WTC11 (cell line): ENCODE measurements at regions not wholly inside any gene's neighbourhood (a gene's known extent, or its start where the extent isn't known, plus 50 kb on each side); places are given as distances from the start of the nearest gene placed in this dataset.

Source experiments
- ATAC-seq: fragments of 200-7000 bp; cut with Tn5 transposase; 2 replicates; pipeline ENCODE4 v1.10.0; 2021; ENCODE audit warnings: mild to moderate bottlenecking, moderate library complexity
- CTCF ChIA-PET: fragments of 300-600 bp; sonication (Branson Sonifier 250); formaldehyde crosslinking; loops from one replicate; lab custom pipeline; 2021; ENCODE audit warnings: antibody characterized with exemption; lab: Charles Lee
- POLR2A ChIA-PET: fragments of 350-600 bp; sonication (Branson Sonifier 250); formaldehyde crosslinking; loops from one replicate; lab custom pipeline; 2021; ENCODE audit warnings: antibody characterized with exemption; lab: Charles Lee
- DNase-seq: peaks from one replicate; pipeline ENCODE4 v3.0.0; 2021; ENCODE audit warnings: low spot score
- H3K27ac Mint-ChIP-seq: 2 replicates; pipeline ENCODE4 v1.8.0; 2021; ENCODE audit warnings: mixed read lengths
- H3K27me3 Mint-ChIP-seq: 2 replicates; pipeline ENCODE4 v1.8.0; 2021; ENCODE audit warnings: low read depth, mild to moderate bottlenecking, moderate library complexity, mixed read lengths
- H3K36me3 Mint-ChIP-seq: 2 replicates; pipeline ENCODE4 v1.8.0; 2021; ENCODE audit warnings: mixed read lengths
- H3K4me1 Mint-ChIP-seq: 2 replicates; pipeline ENCODE4 v1.8.0; 2022; ENCODE audit warnings: mixed read lengths
- H3K4me3 Mint-ChIP-seq: 2 replicates; pipeline ENCODE4 v1.8.0; 2021; ENCODE audit warnings: mild to moderate bottlenecking, moderate library complexity, mixed read lengths
- H3K9me3 Mint-ChIP-seq: 2 replicates; pipeline ENCODE4 v1.8.0; 2021; ENCODE audit warnings: mixed read lengths
- CREM ChIP-seq: sonication (generic); formaldehyde crosslinking; IDR thresholded peaks from 2 replicates; pipeline ENCODE4 v1.8.1; 2022; ENCODE audit warnings: mild to moderate bottlenecking, missing genetic modification reagents, moderate library complexity
- ESRRA ChIP-seq: sonication (generic); formaldehyde crosslinking; IDR thresholded peaks from 2 replicates; pipeline ENCODE4 v1.8.1; 2022; ENCODE audit warnings: mild to moderate bottlenecking, missing genetic modification reagents, borderline replicate concordance
- GABPB1 ChIP-seq: sonication (generic); formaldehyde crosslinking; IDR thresholded peaks from 2 replicates; pipeline ENCODE4 v1.8.1; 2023; ENCODE audit warnings: mild to moderate bottlenecking, missing genetic modification reagents
- NR1H2 ChIP-seq: sonication (generic); formaldehyde crosslinking; IDR thresholded peaks from 2 replicates; pipeline ENCODE4 v1.9.0; 2021; ENCODE audit warnings: mild to moderate bottlenecking, moderate library complexity, missing genetic modification reagents
- OVOL2 ChIP-seq: fragments of 250-450 bp; sonication (Bioruptor Pico); IDR thresholded peaks from 2 replicates; pipeline ENCODE4 v1.9.0; 2021; ENCODE audit warnings: mild to moderate bottlenecking, borderline replicate concordance
- SMAD4 ChIP-seq: sonication (generic); formaldehyde crosslinking; IDR thresholded peaks from 2 replicates; pipeline ENCODE4 v1.8.0; 2022; ENCODE audit warnings: mild to moderate bottlenecking, missing genetic modification reagents
- SOX15 ChIP-seq: fragments of 250-450 bp; sonication (Bioruptor Pico); IDR thresholded peaks from 2 replicates; pipeline ENCODE4 v1.9.0; 2021; ENCODE audit warnings: mild to moderate bottlenecking
- SP1 ChIP-seq: sonication (generic); formaldehyde crosslinking; conservative IDR thresholded peaks from 2 replicates; pipeline ENCODE4 v1.8.1; 2022; ENCODE audit warnings: missing genetic modification reagents
- TCF7 ChIP-seq: sonication (generic); formaldehyde crosslinking; IDR thresholded peaks from 2 replicates; pipeline ENCODE4 v1.8.0; 2022; ENCODE audit warnings: mild to moderate bottlenecking, low read depth, missing genetic modification reagents, moderate library complexity
- TEAD1 ChIP-seq: sonication (generic); formaldehyde crosslinking; IDR thresholded peaks from 2 replicates; pipeline ENCODE4 v1.8.0; 2022; ENCODE audit warnings: mild to moderate bottlenecking, missing genetic modification reagents
- TP53 ChIP-seq: sonication (generic); formaldehyde crosslinking; IDR thresholded peaks from 2 replicates; pipeline ENCODE4 v1.8.1; 2023; ENCODE audit warnings: mild to moderate bottlenecking, missing genetic modification reagents
- ZNF121 ChIP-seq: sonication (generic); formaldehyde crosslinking; IDR thresholded peaks from 2 replicates; pipeline ENCODE4 v1.8.0; 2023; ENCODE audit warnings: missing genetic modification reagents
- ZNF138 ChIP-seq: sonication (generic); formaldehyde crosslinking; conservative IDR thresholded peaks from 2 replicates; pipeline ENCODE4 v1.8.1; 2022; ENCODE audit warnings: mild to moderate bottlenecking, moderate library complexity, missing genetic modification reagents
- TF ChIP-seq, protein P1 (sequence below): sonication (generic); formaldehyde crosslinking; conservative IDR thresholded peaks from 2 replicates; pipeline ENCODE4 v1.8.1; 2023; ENCODE audit warnings: mild to moderate bottlenecking, low read depth, missing genetic modification reagents, moderate library complexity
- TF ChIP-seq, protein P2 (sequence below): sonication (generic); formaldehyde crosslinking; IDR thresholded peaks from 2 replicates; pipeline ENCODE4 v1.8.0; 2023; ENCODE audit warnings: mild to moderate bottlenecking, missing genetic modification reagents
- TF ChIP-seq, protein P3 (sequence below): sonication (generic); formaldehyde crosslinking; conservative IDR thresholded peaks from 2 replicates; pipeline ENCODE4 v1.8.1; 2022; ENCODE audit warnings: mild to moderate bottlenecking, missing genetic modification reagents
- TF ChIP-seq, protein P4 (sequence below): sonication (generic); formaldehyde crosslinking; IDR thresholded peaks from 2 replicates; pipeline ENCODE4 v1.8.0; 2022; ENCODE audit warnings: mild to moderate bottlenecking, missing genetic modification reagents
- TF ChIP-seq, protein P5 (sequence below): sonication (generic); formaldehyde crosslinking; IDR thresholded peaks from 2 replicates; pipeline ENCODE4 v1.8.1; 2023; ENCODE audit warnings: mild to moderate bottlenecking, missing genetic modification reagents, borderline replicate concordance

DNA sequence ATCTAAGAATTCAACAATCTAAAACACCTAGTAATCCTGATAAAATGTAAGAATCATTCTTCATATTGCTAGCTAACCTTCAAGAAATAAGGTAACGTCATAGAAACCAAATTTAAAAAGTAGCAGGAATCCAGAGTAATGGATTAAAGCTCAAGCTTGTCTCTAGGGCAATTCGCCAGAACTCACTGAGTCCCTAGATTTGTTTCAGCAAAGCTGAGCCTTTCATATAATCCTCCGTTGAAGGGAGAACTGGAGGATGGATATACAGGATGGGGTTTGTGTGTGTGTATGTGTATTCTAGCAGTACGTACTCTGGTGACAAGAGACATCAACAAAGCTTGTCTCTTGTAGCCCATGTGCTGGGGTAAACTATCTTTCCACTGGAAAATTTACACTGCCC lies 2173.5 kb upstream of the AGA start:
- Mint-ChIP-seq H3K9me3 (peaks cover 23% of the 10 kb centered on the region), H3K27me3 (no peaks in the 10 kb centered on the region), H3K27ac (no peak overlapping the region), H3K4me1 (no peaks in the 10 kb centered on the region), H3K36me3 (peaks cover 14% of the 10 kb centered on the region), H3K4me3 (no peak overlapping the region)
- DNase-seq (no peak), ATAC-seq (no peak)
- ChIA-PET CTCF (interaction anchor here (1.4 kb wide), 1 partner anchor 11 kb away, joined by 3 read pairs; no protein-coding TSS in a partner anchor), POLR2A (no interaction called here)
- no peak for TF ChIP-seq ZNF121 (CRISPR knock-in tag)
- TF ChIP-seq, protein P1, sequence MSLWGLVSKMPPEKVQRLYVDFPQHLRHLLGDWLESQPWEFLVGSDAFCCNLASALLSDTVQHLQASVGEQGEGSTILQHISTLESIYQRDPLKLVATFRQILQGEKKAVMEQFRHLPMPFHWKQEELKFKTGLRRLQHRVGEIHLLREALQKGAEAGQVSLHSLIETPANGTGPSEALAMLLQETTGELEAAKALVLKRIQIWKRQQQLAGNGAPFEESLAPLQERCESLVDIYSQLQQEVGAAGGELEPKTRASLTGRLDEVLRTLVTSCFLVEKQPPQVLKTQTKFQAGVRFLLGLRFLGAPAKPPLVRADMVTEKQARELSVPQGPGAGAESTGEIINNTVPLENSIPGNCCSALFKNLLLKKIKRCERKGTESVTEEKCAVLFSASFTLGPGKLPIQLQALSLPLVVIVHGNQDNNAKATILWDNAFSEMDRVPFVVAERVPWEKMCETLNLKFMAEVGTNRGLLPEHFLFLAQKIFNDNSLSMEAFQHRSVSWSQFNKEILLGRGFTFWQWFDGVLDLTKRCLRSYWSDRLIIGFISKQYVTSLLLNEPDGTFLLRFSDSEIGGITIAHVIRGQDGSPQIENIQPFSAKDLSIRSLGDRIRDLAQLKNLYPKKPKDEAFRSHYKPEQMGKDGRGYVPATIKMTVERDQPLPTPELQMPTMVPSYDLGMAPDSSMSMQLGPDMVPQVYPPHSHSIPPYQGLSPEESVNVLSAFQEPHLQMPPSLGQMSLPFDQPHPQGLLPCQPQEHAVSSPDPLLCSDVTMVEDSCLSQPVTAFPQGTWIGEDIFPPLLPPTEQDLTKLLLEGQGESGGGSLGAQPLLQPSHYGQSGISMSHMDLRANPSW (CRISPR knock-in tag), result no peak
- TF ChIP-seq SMAD4 (CRISPR knock-in tag), result no peak

DNA sequence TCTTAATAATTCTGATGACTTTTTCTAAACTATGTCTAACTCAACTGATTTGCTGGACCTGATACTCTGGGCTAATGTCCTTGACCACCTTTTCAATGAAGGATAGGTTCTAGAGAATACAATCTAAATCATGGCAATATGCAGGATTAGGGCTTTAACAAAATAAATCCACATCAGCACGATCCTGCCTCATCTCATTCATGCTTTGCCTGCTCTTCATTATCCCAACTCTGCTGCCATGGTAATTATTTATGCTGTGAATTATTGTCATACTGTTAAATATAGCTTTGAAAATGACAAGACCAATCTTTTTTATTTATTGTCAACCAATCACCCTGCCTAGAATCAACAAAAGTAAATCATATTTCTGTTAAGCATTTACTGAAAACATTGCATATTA lies 2176.7 kb upstream of the AGA start:
- ATAC-seq, result no peak
- TF ChIP-seq SMAD4 (CRISPR knock-in tag), result no peak
- no peak for TF ChIP-seq ZNF138
- TF ChIP-seq, protein P2, sequence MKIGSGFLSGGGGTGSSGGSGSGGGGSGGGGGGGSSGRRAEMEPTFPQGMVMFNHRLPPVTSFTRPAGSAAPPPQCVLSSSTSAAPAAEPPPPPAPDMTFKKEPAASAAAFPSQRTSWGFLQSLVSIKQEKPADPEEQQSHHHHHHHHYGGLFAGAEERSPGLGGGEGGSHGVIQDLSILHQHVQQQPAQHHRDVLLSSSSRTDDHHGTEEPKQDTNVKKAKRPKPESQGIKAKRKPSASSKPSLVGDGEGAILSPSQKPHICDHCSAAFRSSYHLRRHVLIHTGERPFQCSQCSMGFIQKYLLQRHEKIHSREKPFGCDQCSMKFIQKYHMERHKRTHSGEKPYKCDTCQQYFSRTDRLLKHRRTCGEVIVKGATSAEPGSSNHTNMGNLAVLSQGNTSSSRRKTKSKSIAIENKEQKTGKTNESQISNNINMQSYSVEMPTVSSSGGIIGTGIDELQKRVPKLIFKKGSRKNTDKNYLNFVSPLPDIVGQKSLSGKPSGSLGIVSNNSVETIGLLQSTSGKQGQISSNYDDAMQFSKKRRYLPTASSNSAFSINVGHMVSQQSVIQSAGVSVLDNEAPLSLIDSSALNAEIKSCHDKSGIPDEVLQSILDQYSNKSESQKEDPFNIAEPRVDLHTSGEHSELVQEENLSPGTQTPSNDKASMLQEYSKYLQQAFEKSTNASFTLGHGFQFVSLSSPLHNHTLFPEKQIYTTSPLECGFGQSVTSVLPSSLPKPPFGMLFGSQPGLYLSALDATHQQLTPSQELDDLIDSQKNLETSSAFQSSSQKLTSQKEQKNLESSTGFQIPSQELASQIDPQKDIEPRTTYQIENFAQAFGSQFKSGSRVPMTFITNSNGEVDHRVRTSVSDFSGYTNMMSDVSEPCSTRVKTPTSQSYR, result no peak
- TF ChIP-seq ZNF121 (CRISPR knock-in tag), result no peak
- TF ChIP-seq TP53 (CRISPR knock-in tag), result no peak
- TF ChIP-seq OVOL2, result no peak
- no peak for TF ChIP-seq ESRRA (CRISPR knock-in tag)
- TF ChIP-seq SP1 (CRISPR knock-in tag), result no peak
- no peak for TF ChIP-seq GABPB1 (CRISPR knock-in tag)
- TF ChIP-seq SOX15 (CRISPR knock-in tag), result no peak
- no peak for TF ChIP-seq TEAD1 (CRISPR knock-in tag)
- no peak for TF ChIP-seq CREM (CRISPR knock-in tag)
- TF ChIP-seq, protein P3, sequence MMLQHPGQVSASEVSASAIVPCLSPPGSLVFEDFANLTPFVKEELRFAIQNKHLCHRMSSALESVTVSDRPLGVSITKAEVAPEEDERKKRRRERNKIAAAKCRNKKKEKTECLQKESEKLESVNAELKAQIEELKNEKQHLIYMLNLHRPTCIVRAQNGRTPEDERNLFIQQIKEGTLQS (CRISPR knock-in tag), result no peak
- no peak for TF ChIP-seq TCF7 (CRISPR knock-in tag)
- no peak for TF ChIP-seq NR1H2 (CRISPR knock-in tag)
- TF ChIP-seq, protein P4, sequence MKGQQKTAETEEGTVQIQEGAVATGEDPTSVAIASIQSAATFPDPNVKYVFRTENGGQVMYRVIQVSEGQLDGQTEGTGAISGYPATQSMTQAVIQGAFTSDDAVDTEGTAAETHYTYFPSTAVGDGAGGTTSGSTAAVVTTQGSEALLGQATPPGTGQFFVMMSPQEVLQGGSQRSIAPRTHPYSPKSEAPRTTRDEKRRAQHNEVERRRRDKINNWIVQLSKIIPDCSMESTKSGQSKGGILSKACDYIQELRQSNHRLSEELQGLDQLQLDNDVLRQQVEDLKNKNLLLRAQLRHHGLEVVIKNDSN, result no peak
- TF ChIP-seq, protein P5, sequence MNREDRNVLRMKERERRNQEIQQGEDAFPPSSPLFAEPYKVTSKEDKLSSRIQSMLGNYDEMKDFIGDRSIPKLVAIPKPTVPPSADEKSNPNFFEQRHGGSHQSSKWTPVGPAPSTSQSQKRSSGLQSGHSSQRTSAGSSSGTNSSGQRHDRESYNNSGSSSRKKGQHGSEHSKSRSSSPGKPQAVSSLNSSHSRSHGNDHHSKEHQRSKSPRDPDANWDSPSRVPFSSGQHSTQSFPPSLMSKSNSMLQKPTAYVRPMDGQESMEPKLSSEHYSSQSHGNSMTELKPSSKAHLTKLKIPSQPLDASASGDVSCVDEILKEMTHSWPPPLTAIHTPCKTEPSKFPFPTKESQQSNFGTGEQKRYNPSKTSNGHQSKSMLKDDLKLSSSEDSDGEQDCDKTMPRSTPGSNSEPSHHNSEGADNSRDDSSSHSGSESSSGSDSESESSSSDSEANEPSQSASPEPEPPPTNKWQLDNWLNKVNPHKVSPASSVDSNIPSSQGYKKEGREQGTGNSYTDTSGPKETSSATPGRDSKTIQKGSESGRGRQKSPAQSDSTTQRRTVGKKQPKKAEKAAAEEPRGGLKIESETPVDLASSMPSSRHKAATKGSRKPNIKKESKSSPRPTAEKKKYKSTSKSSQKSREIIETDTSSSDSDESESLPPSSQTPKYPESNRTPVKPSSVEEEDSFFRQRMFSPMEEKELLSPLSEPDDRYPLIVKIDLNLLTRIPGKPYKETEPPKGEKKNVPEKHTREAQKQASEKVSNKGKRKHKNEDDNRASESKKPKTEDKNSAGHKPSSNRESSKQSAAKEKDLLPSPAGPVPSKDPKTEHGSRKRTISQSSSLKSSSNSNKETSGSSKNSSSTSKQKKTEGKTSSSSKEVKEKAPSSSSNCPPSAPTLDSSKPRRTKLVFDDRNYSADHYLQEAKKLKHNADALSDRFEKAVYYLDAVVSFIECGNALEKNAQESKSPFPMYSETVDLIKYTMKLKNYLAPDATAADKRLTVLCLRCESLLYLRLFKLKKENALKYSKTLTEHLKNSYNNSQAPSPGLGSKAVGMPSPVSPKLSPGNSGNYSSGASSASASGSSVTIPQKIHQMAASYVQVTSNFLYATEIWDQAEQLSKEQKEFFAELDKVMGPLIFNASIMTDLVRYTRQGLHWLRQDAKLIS, result no peak
- TF ChIP-seq, all 79 proteins: peak for 0
- Mint-ChIP-seq H3K4me3 (no peak overlapping the region), H3K9me3 (peaks cover 4% of the 10 kb centered on the region), H3K27ac (no peak overlapping the region), H3K36me3 (no peaks in the 10 kb centered on the region), H3K4me1 (no peaks in the 10 kb centered on the region), H3K27me3 (no peaks in the 10 kb centered on the region)
- ChIA-PET POLR2A (no interaction called here), CTCF (no interaction called here)
- DNase-seq, result no peak
